Tibial nerve (tissue), 3 donors: ENCODE measurements at regions not wholly inside any gene's neighbourhood (a gene's known extent, or its start where the extent isn't known, plus 50 kb on each side); places are given as distances from the start of the nearest gene placed in this dataset.

Source experiments
- EP300 ChIP-seq, 2 donors: sonication (generic); formaldehyde crosslinking; IDR thresholded peaks; one replicate each; pipeline ENCODE4 v1.6.1; 2017; ENCODE audit warnings: antibody characterized with exemption in 2 of 2, mild to moderate bottlenecking in 1 of 2
- POLR2A ChIP-seq, 2 donors: fragments of 450-650 bp; IDR thresholded peaks; one replicate each; pipeline ENCODE4 v1.6.1; 2017; ENCODE audit warnings: antibody characterized with exemption in 2 of 2, mild to moderate bottlenecking in 2 of 2, moderate library complexity in 2 of 2

DNA sequence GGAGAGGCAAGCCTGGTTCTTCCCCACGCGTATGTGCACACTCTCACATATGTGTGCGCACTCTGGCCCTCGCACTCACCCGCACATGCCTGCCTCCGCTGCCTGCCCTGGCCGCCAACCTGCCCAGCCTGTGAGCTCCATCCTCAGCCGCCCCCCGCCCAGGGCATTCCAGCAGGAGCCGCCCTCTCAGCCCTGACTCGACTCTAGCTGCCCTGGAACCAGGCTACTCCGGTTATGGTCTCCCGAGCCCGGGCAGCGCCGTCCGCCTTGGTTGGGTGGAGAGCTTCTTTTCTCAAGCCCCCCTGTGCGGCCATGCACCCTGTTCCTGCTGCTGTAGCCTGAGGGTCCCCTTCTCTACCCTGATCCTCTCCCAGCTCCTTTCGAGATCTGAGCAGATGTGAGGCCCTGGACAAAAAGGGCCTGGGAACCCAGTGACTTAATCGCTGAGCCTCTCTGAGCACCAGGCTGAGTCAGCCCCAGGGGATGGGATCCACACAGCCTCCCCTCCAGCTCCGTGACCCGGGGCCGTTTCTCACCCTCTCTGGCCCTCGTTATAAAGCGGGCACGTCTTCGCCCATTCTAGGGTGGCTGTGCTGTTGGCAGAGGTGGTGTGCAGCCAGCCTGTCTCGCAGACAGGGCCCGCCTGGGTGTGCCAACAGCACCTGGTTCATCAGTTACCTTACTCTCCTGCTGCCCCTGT is 191.5 kb downstream of the TEX29 start:
- no peak for TF ChIP-seq EP300 (IDR thresholded peaks at IDR 0.05)
- no peak for TF ChIP-seq POLR2A (IDR thresholded peaks at IDR 0.05)
